ENCODE measurements at regions not wholly inside any gene's neighbourhood (a gene's known extent, or its start where the extent isn't known, plus 50 kb on each side); places are given as distances from the start of the nearest gene placed in this dataset.

DNA sequence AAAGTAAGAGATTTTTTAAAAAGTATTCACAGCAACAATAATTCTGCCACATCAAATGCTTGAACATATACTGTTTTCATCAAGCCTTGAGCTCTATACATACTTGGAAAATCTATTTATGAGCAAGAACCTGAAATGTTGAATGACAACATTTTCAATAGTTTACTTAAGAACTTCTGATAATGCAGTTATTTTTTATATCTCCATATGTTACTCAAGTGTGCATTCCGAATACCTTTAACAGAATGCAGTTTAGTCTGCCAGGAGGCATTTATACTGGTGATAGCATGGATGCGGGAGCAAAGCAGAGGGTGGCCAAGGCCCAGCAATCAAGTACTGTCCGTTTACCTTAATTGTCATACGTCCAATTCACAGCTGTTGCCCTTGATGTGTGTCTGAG, 589.5 kb downstream of the KCTD12 start:
- TF ChIP-seq, protein P1, sequence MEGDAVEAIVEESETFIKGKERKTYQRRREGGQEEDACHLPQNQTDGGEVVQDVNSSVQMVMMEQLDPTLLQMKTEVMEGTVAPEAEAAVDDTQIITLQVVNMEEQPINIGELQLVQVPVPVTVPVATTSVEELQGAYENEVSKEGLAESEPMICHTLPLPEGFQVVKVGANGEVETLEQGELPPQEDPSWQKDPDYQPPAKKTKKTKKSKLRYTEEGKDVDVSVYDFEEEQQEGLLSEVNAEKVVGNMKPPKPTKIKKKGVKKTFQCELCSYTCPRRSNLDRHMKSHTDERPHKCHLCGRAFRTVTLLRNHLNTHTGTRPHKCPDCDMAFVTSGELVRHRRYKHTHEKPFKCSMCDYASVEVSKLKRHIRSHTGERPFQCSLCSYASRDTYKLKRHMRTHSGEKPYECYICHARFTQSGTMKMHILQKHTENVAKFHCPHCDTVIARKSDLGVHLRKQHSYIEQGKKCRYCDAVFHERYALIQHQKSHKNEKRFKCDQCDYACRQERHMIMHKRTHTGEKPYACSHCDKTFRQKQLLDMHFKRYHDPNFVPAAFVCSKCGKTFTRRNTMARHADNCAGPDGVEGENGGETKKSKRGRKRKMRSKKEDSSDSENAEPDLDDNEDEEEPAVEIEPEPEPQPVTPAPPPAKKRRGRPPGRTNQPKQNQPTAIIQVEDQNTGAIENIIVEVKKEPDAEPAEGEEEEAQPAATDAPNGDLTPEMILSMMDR (IDR thresholded peaks at IDR 0.05; ENCODE audit: low read depth, low read length, missing input control): no peak
- TF ChIP-seq RAD21 (IDR thresholded peaks at IDR 0.05): no peak
- TF ChIP-seq YY1 (IDR thresholded peaks at IDR 0.05): no peak
- TF ChIP-seq, protein P2, sequence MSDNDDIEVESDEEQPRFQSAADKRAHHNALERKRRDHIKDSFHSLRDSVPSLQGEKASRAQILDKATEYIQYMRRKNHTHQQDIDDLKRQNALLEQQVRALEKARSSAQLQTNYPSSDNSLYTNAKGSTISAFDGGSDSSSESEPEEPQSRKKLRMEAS (IDR thresholded peaks at IDR 0.05): no peak
- TF ChIP-seq RXRA (IDR thresholded peaks at IDR 0.05): no peak
- no peak for TF ChIP-seq SP1 (IDR thresholded peaks at IDR 0.05)
- TF ChIP-seq TAF1 (conservative IDR thresholded peaks at IDR 0.05): no peak
- no peak for TF ChIP-seq JUND (IDR thresholded peaks at IDR 0.05)
- TF ChIP-seq GABPA (IDR thresholded peaks at IDR 0.05 in 1 of 2, conservative IDR thresholded peaks at IDR 0.05 in 1 of 2): no peak
- TF ChIP-seq, protein P3, sequence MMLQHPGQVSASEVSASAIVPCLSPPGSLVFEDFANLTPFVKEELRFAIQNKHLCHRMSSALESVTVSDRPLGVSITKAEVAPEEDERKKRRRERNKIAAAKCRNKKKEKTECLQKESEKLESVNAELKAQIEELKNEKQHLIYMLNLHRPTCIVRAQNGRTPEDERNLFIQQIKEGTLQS (IDR thresholded peaks at IDR 0.05): no peak
- TF ChIP-seq, protein P4, sequence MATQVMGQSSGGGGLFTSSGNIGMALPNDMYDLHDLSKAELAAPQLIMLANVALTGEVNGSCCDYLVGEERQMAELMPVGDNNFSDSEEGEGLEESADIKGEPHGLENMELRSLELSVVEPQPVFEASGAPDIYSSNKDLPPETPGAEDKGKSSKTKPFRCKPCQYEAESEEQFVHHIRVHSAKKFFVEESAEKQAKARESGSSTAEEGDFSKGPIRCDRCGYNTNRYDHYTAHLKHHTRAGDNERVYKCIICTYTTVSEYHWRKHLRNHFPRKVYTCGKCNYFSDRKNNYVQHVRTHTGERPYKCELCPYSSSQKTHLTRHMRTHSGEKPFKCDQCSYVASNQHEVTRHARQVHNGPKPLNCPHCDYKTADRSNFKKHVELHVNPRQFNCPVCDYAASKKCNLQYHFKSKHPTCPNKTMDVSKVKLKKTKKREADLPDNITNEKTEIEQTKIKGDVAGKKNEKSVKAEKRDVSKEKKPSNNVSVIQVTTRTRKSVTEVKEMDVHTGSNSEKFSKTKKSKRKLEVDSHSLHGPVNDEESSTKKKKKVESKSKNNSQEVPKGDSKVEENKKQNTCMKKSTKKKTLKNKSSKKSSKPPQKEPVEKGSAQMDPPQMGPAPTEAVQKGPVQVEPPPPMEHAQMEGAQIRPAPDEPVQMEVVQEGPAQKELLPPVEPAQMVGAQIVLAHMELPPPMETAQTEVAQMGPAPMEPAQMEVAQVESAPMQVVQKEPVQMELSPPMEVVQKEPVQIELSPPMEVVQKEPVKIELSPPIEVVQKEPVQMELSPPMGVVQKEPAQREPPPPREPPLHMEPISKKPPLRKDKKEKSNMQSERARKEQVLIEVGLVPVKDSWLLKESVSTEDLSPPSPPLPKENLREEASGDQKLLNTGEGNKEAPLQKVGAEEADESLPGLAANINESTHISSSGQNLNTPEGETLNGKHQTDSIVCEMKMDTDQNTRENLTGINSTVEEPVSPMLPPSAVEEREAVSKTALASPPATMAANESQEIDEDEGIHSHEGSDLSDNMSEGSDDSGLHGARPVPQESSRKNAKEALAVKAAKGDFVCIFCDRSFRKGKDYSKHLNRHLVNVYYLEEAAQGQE (IDR thresholded peaks at IDR 0.05): no peak
- TF ChIP-seq FOXA2 (IDR thresholded peaks at IDR 0.05): no peak

All from liver (tissue), 3 donors.